ENCODE measurements at regions not wholly inside any gene's neighbourhood (a gene's known extent, or its start where the extent isn't known, plus 50 kb on each side); places are given as distances from the start of the nearest gene placed in this dataset.
"Not testable (repeated sequence)": the region's sequence is repeated elsewhere in the genome, so short reads cannot be mapped to it uniquely, and the experiment has no call there.

DNA sequence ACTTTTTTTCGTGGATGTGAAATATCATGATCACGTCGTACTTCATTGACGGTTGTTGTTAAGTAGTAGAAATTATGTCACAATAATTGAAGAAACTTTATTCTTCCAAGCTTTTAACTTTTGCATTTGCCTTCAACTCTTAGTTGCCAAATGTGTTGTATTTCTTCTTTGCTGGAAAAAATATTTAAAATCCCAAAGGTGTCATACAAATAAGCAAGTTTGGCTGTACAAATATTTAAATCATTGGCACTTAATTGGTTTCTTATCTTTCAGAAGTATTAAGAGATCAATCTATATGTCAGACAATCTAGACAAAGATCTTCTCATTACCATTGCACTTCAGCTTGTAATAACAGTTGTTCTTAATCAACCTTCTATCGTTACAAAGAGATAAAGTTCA lies 204.0 kb upstream of the HDAC4 start:
- DNase-seq (ENCODE audit: low read depth in 2 of 2): no peak

GRCh38 chr2:239603411-239604356 lies 202.9 kb upstream of the HDAC4 start:
- no peak for DNase-seq (ENCODE audit: low read depth in 2 of 2)

DNA sequence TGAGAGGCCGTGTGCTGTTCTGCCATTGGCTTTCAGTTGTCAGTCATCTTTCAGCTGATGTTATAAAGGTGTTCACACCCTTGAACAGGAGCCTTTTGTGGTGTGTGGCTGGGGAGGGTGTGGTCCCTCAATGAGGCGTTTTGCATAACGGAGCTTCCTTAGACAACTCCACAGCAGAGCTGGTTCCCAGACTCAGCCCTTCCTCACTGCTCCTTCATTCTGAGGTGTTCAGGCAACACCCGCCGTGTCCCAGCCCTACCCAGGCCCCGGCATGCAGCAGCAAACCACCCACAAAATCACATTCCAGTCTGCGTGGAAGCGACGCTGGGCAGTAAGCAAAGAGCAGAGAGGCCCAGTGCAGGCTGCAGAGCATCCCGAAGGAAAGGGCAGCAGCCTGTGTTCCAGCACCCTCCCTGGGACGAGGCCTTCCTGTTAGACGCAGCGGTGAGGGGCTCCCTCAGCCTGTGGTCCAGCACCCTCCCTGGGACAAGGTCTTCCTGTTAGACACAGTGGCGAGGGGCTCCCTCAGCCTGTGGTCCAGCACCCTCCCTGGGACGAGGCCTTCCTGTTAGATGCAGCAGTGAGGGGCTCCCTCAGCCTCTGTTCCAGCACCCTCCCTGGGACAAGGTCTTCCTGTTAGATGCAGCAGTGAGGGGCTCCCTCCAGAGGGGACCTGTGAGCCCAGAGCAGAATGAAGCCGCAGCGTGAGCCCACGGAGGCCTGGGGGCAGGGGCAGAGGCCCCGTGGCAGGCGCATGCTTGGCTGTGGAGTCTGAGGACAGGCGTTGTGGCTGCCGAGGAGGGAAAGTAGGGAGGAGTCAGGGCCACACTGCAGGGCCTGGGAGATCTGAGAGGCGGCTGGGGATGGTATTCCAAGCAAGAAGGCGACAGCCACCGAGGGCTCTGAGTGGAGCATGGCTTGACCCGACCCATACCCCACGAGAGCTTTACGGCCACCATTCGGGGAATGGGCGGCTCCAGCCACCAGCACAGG lies 201.8 kb upstream of the HDAC4 start:
- DNase-seq (ENCODE audit: low read depth in 2 of 2): no peak

DNA sequence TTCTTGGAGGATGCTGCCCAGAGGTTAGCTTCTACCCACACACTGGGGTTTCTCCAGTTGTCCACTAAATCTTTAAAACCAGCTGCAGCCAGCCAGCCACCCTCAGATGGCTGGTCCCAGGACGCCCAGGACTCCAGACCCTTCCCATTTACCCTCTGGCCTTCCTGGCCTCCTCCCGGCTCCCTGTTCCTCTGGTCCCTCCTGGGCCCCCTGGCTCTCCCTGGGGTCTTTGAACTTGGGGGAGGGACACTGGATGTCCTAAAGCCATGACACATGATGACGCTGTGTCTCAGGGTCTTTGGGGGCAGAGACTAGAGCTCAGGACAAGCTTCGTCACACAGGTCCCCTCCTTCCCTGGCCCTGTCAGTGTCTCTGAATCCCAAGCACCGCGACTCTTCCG lies 201.1 kb upstream of the HDAC4 start:
- DNase-seq (ENCODE audit: low read depth in 2 of 2): no peak

DNA sequence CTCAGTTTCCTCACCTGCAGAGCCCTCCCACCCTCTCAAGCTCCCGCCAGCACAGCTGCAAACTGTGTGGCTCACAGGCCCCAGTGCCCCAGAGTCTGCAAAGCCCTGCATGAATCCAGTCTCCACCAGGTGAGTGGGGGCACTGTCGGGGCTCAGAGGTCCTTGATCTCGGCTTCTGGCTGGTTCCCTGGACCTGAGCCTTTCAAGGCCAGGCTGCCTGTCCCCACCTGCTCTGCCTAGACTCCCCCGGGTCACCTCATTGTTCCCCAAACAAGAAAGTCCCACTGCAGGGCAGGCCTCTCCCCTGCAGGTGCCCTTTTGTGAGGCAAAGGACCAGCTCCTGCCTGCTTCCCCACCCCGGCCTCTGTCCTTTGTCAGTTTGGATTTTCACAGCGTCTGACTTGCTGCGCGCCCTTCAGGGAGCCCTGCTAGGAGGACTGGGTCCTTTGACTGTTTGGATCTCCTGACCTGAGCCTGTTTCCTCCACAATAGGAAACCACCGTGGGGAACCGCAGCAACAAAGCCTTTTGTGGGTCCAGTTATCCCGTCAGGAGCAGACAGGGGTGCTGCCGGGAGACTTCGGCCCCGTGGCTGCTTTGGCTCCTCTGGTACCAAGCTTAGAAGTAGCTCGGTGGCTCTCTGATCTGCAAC lies 200.5 kb upstream of the HDAC4 start:
- DNase-seq (ENCODE audit: low read depth in 2 of 2): no peak

DNA sequence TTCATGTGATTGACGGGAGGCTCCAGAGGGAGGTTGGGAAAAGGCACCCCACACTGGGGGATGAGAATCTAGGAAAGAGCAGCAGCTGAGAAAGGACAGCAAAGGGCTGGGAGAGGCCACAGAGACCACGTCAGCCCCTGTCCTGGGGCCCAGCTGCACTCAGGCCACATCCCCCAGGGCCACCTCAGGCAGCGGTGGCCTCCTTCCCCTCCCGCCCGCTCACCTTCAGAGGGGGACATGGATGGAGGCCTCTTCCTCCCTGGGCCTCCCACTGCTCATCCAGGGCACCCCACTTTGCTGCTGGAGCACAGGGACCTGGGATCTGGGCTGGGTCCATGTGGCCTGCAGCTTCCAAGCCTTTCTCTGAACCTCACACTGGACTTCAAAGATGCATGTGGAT lies 199.8 kb upstream of the HDAC4 start:
- DNase-seq (ENCODE audit: low read depth in 2 of 2): no peak

GRCh38 chr2:239600001-239600593 lies 199.3 kb upstream of the HDAC4 start:
- DNase-seq (ENCODE audit: low read depth in 2 of 2): no peak

- DNase-seq (ENCODE audit: low read depth in 2 of 2): no peak
Observed at GRCh38 chr2:239599299-239599698, 198.5 kb upstream of the HDAC4 start.

DNA sequence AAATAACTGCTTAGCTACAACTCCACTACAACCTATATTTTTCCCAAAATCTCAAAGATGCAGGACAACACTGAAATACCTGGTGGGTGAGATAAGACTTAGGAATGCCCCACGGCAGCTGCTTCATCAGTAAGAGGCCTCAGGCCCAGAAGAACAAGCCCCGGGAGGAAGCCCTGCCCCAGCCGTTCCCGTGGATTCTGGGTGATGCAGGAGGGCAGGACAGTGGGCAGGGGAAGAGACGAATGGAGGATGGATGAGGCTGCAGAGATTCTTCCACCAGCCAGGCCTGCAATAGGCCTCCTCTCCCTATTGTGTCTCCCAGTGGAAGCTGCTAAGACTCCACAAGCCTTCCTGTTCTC lies 197.9 kb upstream of the HDAC4 start:
- no peak for DNase-seq (ENCODE audit: low read depth in 2 of 2)

- no peak for DNase-seq (ENCODE audit: low read depth in 2 of 2)
Observed at GRCh38 chr2:239598011-239598731, 197.4 kb upstream of the HDAC4 start.

DNA sequence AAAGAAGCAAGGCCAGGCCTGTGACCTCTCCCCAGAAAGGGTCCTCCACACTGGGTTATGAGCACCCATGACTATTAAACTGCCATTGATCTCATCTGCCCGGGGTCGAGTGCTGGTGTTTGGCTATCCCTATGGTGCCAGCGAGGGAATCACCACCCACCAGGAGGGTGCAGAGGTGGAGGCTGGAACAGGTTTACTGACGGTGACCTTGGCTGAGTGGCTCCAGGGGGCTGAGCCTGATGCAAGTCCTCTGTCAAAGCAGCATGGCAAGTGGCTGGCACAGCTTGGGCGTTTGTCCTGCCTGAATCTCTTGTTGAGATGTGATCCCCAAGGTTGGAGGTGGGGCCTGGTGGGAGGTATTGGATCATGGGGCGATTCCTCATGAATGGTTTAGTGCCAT lies 196.4 kb upstream of the HDAC4 start:
- no peak for DNase-seq (ENCODE audit: low read depth in 2 of 2)

GRCh38 chr2:239596792-239597191 lies 196.0 kb upstream of the HDAC4 start:
- DNase-seq (ENCODE audit: low read depth in 2 of 2): no peak

GRCh38 chr2:239596253-239596652 lies 195.4 kb upstream of the HDAC4 start:
- no peak for DNase-seq (ENCODE audit: low read depth in 2 of 2)

- DNase-seq (ENCODE audit: low read depth in 2 of 2): no peak
Observed at GRCh38 chr2:239595726-239596125, 194.9 kb upstream of the HDAC4 start.

DNA sequence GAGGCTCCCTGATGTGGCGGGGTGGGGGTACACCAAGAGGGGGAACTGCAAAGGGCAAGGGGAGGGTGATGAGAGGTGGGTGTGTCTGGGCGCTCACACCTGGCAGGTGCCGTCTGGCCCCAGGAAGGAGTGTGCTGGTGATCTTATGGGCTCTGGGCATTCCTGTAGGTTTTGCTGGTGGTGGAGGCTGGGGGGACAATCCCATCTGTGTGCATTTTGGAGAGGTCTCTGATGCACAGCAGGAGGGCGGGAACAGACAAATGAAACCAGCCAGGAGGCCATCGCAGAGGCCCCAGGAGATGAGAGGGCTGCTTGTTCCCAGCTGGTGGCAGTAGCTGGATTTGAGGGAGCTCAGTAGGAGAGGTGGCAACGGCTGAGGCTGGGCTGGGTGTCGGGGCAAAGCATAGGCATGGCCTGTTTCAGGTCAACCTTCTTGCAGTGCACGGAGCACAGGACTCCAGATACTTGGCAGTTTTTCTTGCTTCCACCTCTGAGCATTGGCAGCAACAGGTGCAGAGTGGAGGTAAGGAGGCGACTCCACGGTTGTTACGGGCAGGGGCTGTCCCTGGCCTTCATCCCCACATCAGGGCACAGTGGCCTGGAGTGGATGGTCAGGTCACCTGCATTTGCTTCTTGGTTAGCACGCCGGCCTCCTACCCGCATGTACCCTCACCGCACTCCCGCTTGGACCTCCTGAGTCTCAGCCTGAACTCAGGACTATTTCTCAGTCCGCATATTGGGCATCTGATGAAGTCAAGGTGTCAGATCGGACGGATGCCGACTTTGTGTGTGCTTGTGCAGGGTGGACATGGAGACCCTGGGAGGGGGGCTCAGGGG lies 194.2 kb upstream of the HDAC4 start:
- no peak for DNase-seq (ENCODE audit: low read depth in 2 of 2)

DNA sequence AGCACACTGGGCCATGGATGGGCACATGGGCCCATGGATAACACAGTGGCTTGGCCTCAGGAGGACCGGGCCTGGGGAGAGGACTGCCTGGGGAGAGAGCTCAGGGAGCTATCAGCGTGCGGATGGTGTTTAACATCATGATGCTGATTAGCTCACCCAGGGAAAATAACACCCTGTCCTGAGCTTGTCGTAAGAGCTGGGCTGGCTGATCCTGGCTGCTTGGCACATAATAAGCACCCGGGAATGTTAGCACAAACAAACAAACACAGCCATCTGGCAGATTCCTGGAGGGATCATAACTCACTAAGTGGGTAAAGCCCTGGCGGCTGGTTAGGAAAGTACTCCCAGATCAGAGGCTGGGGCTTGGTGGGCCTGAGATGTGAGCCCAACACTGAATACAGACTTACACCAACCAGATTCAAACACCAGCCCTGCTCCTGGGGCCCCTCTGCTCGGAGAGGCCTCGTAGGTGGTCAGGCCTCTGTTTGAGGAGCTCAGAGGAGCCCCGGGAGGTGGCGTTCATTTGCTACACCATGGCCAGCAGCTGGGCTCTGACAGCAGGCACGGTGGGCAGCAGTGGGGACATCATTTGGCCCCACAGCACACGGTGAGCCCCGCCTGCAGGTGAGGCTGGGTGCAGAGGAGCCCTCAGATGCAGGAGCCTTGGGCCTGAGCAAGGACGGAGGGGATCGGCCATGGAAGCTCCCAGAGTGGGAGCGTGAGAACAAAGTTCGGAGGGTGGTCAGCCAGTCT lies 193.4 kb upstream of the HDAC4 start:
- DNase-seq (ENCODE audit: low read depth in 2 of 2): no peak

- DNase-seq (ENCODE audit: low read depth in 2 of 2): no peak
Observed at GRCh38 chr2:239593455-239593854, 192.6 kb upstream of the HDAC4 start.

- DNase-seq (ENCODE audit: low read depth in 2 of 2): not testable (repeated sequence)
Observed at GRCh38 chr2:239592629-239593290, 191.9 kb upstream of the HDAC4 start.

Data from activated CD4-positive, alpha-beta T cell treated with anti-CD3 and anti-CD28 coated beads for 24 hours (primary cell).